ENCODE measurements at regions not wholly inside any gene's neighbourhood (a gene's known extent, or its start where the extent isn't known, plus 50 kb on each side); places are given as distances from the start of the nearest gene placed in this dataset.
A peak's percentile ranks its signal among the peaks of the same experiment; 100 is the strongest.

GRCh38 chr2:139864821-139865302, 1084.7 kb upstream of the NXPH2 start (continued):
- TF ChIP-seq ARID4B (CRISPR knock-in tag; IDR thresholded peaks at IDR 0.05) (no peak), PML (IDR thresholded peaks at IDR 0.05; ENCODE audit: low read length) (peak; percentile 32; the same call in 1 of the 2 replicates), ZSCAN29 (IDR thresholded peaks at IDR 0.05) (no peak), HNRNPH1 (optimal IDR thresholded peaks at IDR 0.05; ENCODE audit: low read depth, low read length) (no peak), THRA (IDR thresholded peaks at IDR 0.05) (no peak), SIX5 (IDR thresholded peaks at IDR 0.05; ENCODE audit: borderline replicate concordance in 1 of 2, insufficient read depth in 1 of 2, low read depth in 1 of 2, low read length in 2 of 2) (no peak), TCF7 (IDR thresholded peaks at IDR 0.05; ENCODE audit: borderline replicate concordance) (no peak), XRCC3 (IDR thresholded peaks at IDR 0.05) (no peak), HINFP (tag; conservative IDR thresholded peaks at IDR 0.05; ENCODE audit: low read depth) (0 out of 2 replicates have a peak, but pooled peaks have one; percentile 32), MTF1 (CRISPR knock-in tag; IDR thresholded peaks at IDR 0.05; ENCODE audit: borderline replicate concordance) (peak; percentile 74; the same call in 1 of the 2 replicates), SETDB1 (IDR thresholded peaks at IDR 0.05; ENCODE audit: low read length) (no peak), HMG20A (CRISPR knock-in tag; conservative IDR thresholded peaks at IDR 0.05) (no peak), TFAP4 (CRISPR knock-in tag; IDR thresholded peaks at IDR 0.05; ENCODE audit: borderline replicate concordance) (peak; percentile 66), RERE (CRISPR knock-in tag; IDR thresholded peaks at IDR 0.05; ENCODE audit: borderline replicate concordance) (no peak)
